Neural cell (in vitro differentiated cells): ENCODE measurements at regions not wholly inside any gene's neighbourhood (a gene's known extent, or its start where the extent isn't known, plus 50 kb on each side); places are given as distances from the start of the nearest gene placed in this dataset.

Source experiments
- H2AFZ ChIP-seq: fragments of 200-600, 300-800 bp; sonication (generic), shearing (Covaris generic); 2 replicates; pipeline ENCODE4 v1.6.0; 2014; ENCODE audit warnings: low read depth, mild to moderate bottlenecking, antibody characterized with exemption, low read length, moderate library complexity
- H3F3A ChIP-seq: fragments of 200-600 bp; shearing (Covaris generic); 2 replicates; pipeline ENCODE4 v1.6.1; 2016; ENCODE audit warnings: mild to moderate bottlenecking, moderate library complexity, mixed read lengths, antibody characterized with exemption, low read length; ENCODE audit not compliant: insufficient read depth, poor library complexity, severe bottlenecking
- H3K27ac ChIP-seq: fragments of 200-600, 300-800 bp; sonication (generic), shearing (Covaris generic); 2 replicates; pipeline ENCODE4 v1.5.1; 2014; ENCODE audit warnings: mild to moderate bottlenecking, low read length, moderate library complexity
- H3K27me3 ChIP-seq: fragments of 300-800, 200-600 bp; sonication (generic), shearing (Covaris generic); 2 replicates; pipeline ENCODE4 v1.6.0; 2014; ENCODE audit warnings: mild to moderate bottlenecking, low read depth, low read length, moderate library complexity; ENCODE audit not compliant: insufficient read depth
- H3K36me3 ChIP-seq: fragments of 300-800, 200-600 bp; sonication (generic), shearing (Covaris generic); 2 replicates; pipeline ENCODE4 v1.5.1; 2014; ENCODE audit warnings: mild to moderate bottlenecking, antibody characterized with exemption, low read length, moderate library complexity; ENCODE audit not compliant: insufficient read depth
- H3K4me2 ChIP-seq: fragments of 300-800, 200-600 bp; sonication (generic), shearing (Covaris generic); 2 replicates; pipeline ENCODE4 v1.6.0; 2014; ENCODE audit warnings: mild to moderate bottlenecking, low read length
- H3K4me3 ChIP-seq: fragments of 300-800, 200-600 bp; sonication (generic), shearing (Covaris generic); 2 replicates; pipeline ENCODE4 v1.5.1; 2014; ENCODE audit warnings: mild to moderate bottlenecking, low read length, moderate library complexity
- H3K79me2 ChIP-seq: fragments of 200-600 bp; shearing (Covaris generic); replicated peaks from 2 replicates; pipeline ENCODE4 v1.6.0; 2014; ENCODE audit warnings: mild to moderate bottlenecking, low read length, moderate library complexity; ENCODE audit not compliant: insufficient read depth
- H3K9ac ChIP-seq: fragments of 300-800, 200-600 bp; sonication (generic), shearing (Covaris generic); 2 replicates; pipeline ENCODE4 v1.6.1; 2016; ENCODE audit warnings: mild to moderate bottlenecking, low read length, mixed read lengths
- H3K9me2 ChIP-seq: fragments of 200-600 bp; shearing (Covaris generic); 2 replicates; pipeline ENCODE4 v1.6.1; 2016; ENCODE audit warnings: mild to moderate bottlenecking, low read length, mixed read lengths; ENCODE audit not compliant: insufficient read depth
- H3K9me3 ChIP-seq: fragments of 200-600, 300-800 bp; sonication (generic), shearing (Covaris generic); 2 replicates; pipeline ENCODE4 v1.6.1; 2016; ENCODE audit warnings: mild to moderate bottlenecking, mixed run types, low read length, moderate library complexity, mixed read lengths
- H4K20me1 ChIP-seq: fragments of 200-600 bp; shearing (Covaris generic); 2 replicates; pipeline ENCODE4 v1.6.1; 2016; ENCODE audit warnings: mild to moderate bottlenecking, mixed run types; ENCODE audit not compliant: insufficient read depth
- CTCF ChIP-seq: fragments of 450-650 bp; IDR thresholded peaks from 2 replicates; pipeline ENCODE4 v1.5.1; 2014; ENCODE audit warnings: antibody characterized with exemption, mild to moderate bottlenecking, moderate library complexity; ENCODE audit not compliant: poor library complexity, severe bottlenecking
- EP300 ChIP-seq: fragments of 450-650 bp; conservative IDR thresholded peaks from 2 replicates; pipeline ENCODE4 v1.6.1; 2014; ENCODE audit warnings: antibody characterized with exemption, mild to moderate bottlenecking, moderate library complexity; ENCODE audit not compliant: poor library complexity, severe bottlenecking
- EZH2 ChIP-seq: fragments of 200-600, 300-800 bp; shearing (Covaris generic), sonication (generic); IDR thresholded peaks from 2 replicates; pipeline ENCODE4 v1.6.1; 2014; ENCODE audit warnings: antibody characterized with exemption, low read length, borderline replicate concordance, mild to moderate bottlenecking; ENCODE audit not compliant: insufficient read depth, poor library complexity, severe bottlenecking
- MXI1 ChIP-seq: fragments of 450-650 bp; conservative IDR thresholded peaks from 2 replicates; pipeline ENCODE4 v1.6.1; 2014; ENCODE audit warnings: antibody characterized with exemption, mild to moderate bottlenecking; ENCODE audit not compliant: poor library complexity, severe bottlenecking
- POLR2AphosphoS5 ChIP-seq: IDR thresholded peaks from 2 replicates; pipeline ENCODE4 v1.6.1; 2012
- RAD21 ChIP-seq: fragments of 450-650 bp; conservative IDR thresholded peaks from 2 replicates; pipeline ENCODE4 v1.6.1; 2014; ENCODE audit warnings: antibody characterized with exemption, mild to moderate bottlenecking, moderate library complexity
- REST ChIP-seq: IDR thresholded peaks from 2 replicates; pipeline ENCODE4 v1.6.1; 2012; ENCODE audit warnings: borderline replicate concordance
- SMC3 ChIP-seq: fragments of 450-650 bp; conservative IDR thresholded peaks from 2 replicates; pipeline ENCODE4 v1.6.1; 2014; ENCODE audit warnings: antibody characterized with exemption, mild to moderate bottlenecking, moderate library complexity; ENCODE audit not compliant: poor library complexity
- TAF1 ChIP-seq: IDR thresholded peaks from 2 replicates; pipeline ENCODE4 v1.6.1; 2012; ENCODE audit warnings: low read depth

- no peak for TF ChIP-seq REST
- TF ChIP-seq RAD21 = no peak
- TF ChIP-seq TAF1 = no peak
- TF ChIP-seq CTCF = no peak
- no peak for TF ChIP-seq SMC3
- no peak for TF ChIP-seq POLR2AphosphoS5
- no peak for TF ChIP-seq EZH2
- no peak for TF ChIP-seq EP300
- TF ChIP-seq MXI1 = no peak
- H3K36me3 ChIP-seq = no peaks in the 10 kb centered on the region
- H3K4me3 ChIP-seq = no peak overlapping the region
- no peaks in the 10 kb centered on the region for H3K79me2 ChIP-seq
- no peak overlapping the region for H3K9ac ChIP-seq
- H4K20me1 ChIP-seq = no peaks in the 10 kb centered on the region
- no peak overlapping the region for H3K27ac ChIP-seq
- no peaks in the 10 kb centered on the region for H3K9me3 ChIP-seq
- H2AFZ ChIP-seq = no peak overlapping the region
- no peak overlapping the region for H3K4me2 ChIP-seq
- no peaks in the 10 kb centered on the region for H3K9me2 ChIP-seq
- no peaks in the 10 kb centered on the region for H3K27me3 ChIP-seq
- no peaks in the 10 kb centered on the region for H3F3A ChIP-seq
These were observed 372.0 kb upstream of the GATB start for GRCh38 chr4:152132776-152133175.

- Histone ChIP-seq H3K27me3 (no peaks in the 10 kb centered on the region), H3K9ac (no peak overlapping the region), H3K4me2 (no peak overlapping the region), H3K36me3 (no peaks in the 10 kb centered on the region), H3K79me2 (no peaks in the 10 kb centered on the region), H3K9me2 (no peaks in the 10 kb centered on the region), H3F3A (no peaks in the 10 kb centered on the region), H3K4me3 (no peak overlapping the region), H2AFZ (no peak overlapping the region), H3K9me3 (no peaks in the 10 kb centered on the region), H3K27ac (no peak overlapping the region), H4K20me1 (no peaks in the 10 kb centered on the region)
- TF ChIP-seq TAF1 (no peak), RAD21 (no peak), MXI1 (no peak), POLR2AphosphoS5 (no peak), REST (no peak), CTCF (no peak), EZH2 (no peak), SMC3 (no peak)
These were observed 367.5 kb upstream of the GATB start for GRCh38 chr4:152128356-152128755.
